CD14-positive monocyte (primary cell): ENCODE measurements at regions not wholly inside any gene's neighbourhood (a gene's known extent, or its start where the extent isn't known, plus 50 kb on each side); places are given as distances from the start of the nearest gene placed in this dataset.

Experiments
- DNase-seq, 3 donors: peaks; one replicate each; pipeline ENCODE4 v3.0.0-alpha.2; 2011 to 2022
- H2AFZ ChIP-seq: 2 replicates; pipeline ENCODE4 v1.6.0; 2012; ENCODE audit warnings: mild to moderate bottlenecking, low read depth, low read length, inconsistent platforms; ENCODE audit not compliant: insufficient read depth, poor library complexity, severe bottlenecking
- H3K27ac ChIP-seq, 2 donors: 1 replicate in 1 of 2; 2 replicates in 1 of 2; pipeline ENCODE4 v1.5.1; 2012 to 2013; ENCODE audit warnings: low read length in 2 of 2, control low read depth in 1 of 2, inconsistent platforms in 1 of 2, low read depth in 1 of 2, mild to moderate bottlenecking in 1 of 2
- H3K27me3 ChIP-seq, 2 donors: one replicate each; pipeline versions ENCODE4 v1.6.0 to v1.6.1; 2011 to 2013; ENCODE audit warnings: low read length in 2 of 2; ENCODE audit not compliant: control insufficient read depth in 2 of 2, insufficient read depth in 2 of 2
- H3K36me3 ChIP-seq, 2 donors: replicated peaks in 1 of 2; 1 replicate in 1 of 2; 2 replicates in 1 of 2; pipeline versions ENCODE4 v1.5.1 to v1.6.1; 2012 to 2013; ENCODE audit warnings: low read length in 2 of 2, control low read depth in 1 of 2, inconsistent platforms in 1 of 2, mild to moderate bottlenecking in 1 of 2; ENCODE audit not compliant: insufficient read depth in 2 of 2, control insufficient read depth in 1 of 2
- H3K4me1 ChIP-seq, 2 donors: 1 replicate in 1 of 2; 2 replicates in 1 of 2; pipeline versions ENCODE4 v1.5.1 to v1.6.1; 2012 to 2013; ENCODE audit warnings: low read length in 2 of 2, control low read depth in 1 of 2, inconsistent platforms in 1 of 2, mild to moderate bottlenecking in 1 of 2, moderate library complexity in 1 of 2; ENCODE audit not compliant: insufficient read depth in 2 of 2, control insufficient read depth in 1 of 2
- H3K4me2 ChIP-seq: replicated peaks from 2 replicates; pipeline ENCODE3; 2012; ENCODE audit warnings: low read length, moderate library complexity, mild to moderate bottlenecking; ENCODE audit not compliant: poor library complexity, severe bottlenecking; ENCODE audit errors: extremely low read depth
- H3K4me3 ChIP-seq, 3 experiments: fragments of 200-600 bp in 1 of 3; sonication (generic) in 1 of 3; replicated peaks in 1 of 3; 1 replicate in 2 of 3; 2 replicates in 1 of 3; pipeline ENCODE4 v1.5.1; 2011 to 2013; ENCODE audit warnings: low read length in 3 of 3, mild to moderate bottlenecking in 3 of 3, control low read depth in 2 of 3, low read depth in 2 of 3, inconsistent platforms in 1 of 3, moderate library complexity in 1 of 3
- H3K79me2 ChIP-seq: 2 replicates; pipeline ENCODE4 v1.6.0; 2012; ENCODE audit warnings: mild to moderate bottlenecking, control low read depth, inconsistent platforms, low read length, moderate library complexity; ENCODE audit not compliant: insufficient read depth
- H3K9ac ChIP-seq: 2 replicates; pipeline ENCODE4 v1.6.0; 2017; ENCODE audit warnings: low read length, mild to moderate bottlenecking; ENCODE audit not compliant: insufficient read depth, poor library complexity, severe bottlenecking
- H3K9me3 ChIP-seq, 2 donors: replicated peaks in 1 of 2; 1 replicate in 1 of 2; 2 replicates in 1 of 2; pipeline versions ENCODE4 v1.5.1 to v1.6.1; 2012 to 2013; ENCODE audit warnings: low read length in 2 of 2, control low read depth in 1 of 2; ENCODE audit not compliant: control insufficient read depth in 1 of 2, insufficient read depth in 1 of 2
- H4K20me1 ChIP-seq: 2 replicates; pipeline ENCODE4 v1.6.0; 2012; ENCODE audit warnings: mild to moderate bottlenecking, low read length, control low read depth, moderate library complexity; ENCODE audit not compliant: insufficient read depth
- H3K27ac Mint-ChIP-seq, 7 donors: one replicate each; pipeline ENCODE4 v1.8.0; 2020; ENCODE audit warnings: mild to moderate bottlenecking in 7 of 7, mixed read lengths in 7 of 7, moderate library complexity in 6 of 7, inconsistent platforms in 2 of 7
- H3K27me3 Mint-ChIP-seq, 3 donors: one replicate each; pipeline ENCODE4 v1.8.0; 2021 to 2022; ENCODE audit warnings: low read depth in 3 of 3, mild to moderate bottlenecking in 3 of 3, mixed read lengths in 3 of 3, moderate library complexity in 3 of 3, inconsistent platforms in 1 of 3
- H3K36me3 Mint-ChIP-seq, 2 donors: one replicate each; pipeline ENCODE4 v1.8.0; 2020; ENCODE audit warnings: mixed read lengths in 2 of 2, inconsistent platforms in 1 of 2, mild to moderate bottlenecking in 1 of 2
- H3K4me1 Mint-ChIP-seq: one replicate; pipeline ENCODE4 v1.8.0; 2020; ENCODE audit warnings: mild to moderate bottlenecking, mixed read lengths
- H3K4me3 Mint-ChIP-seq, 2 donors: one replicate each; pipeline ENCODE4 v1.8.0; 2020; ENCODE audit warnings: mild to moderate bottlenecking in 2 of 2, mixed read lengths in 2 of 2, moderate library complexity in 1 of 2
- H3K9me3 Mint-ChIP-seq, 7 donors: one replicate each; pipeline ENCODE4 v1.8.0; 2020 to 2022; ENCODE audit warnings: mixed read lengths in 7 of 7, mild to moderate bottlenecking in 6 of 7, moderate library complexity in 6 of 7, inconsistent platforms in 2 of 7
- CTCF ChIP-seq: fragments of 200-600 bp; IDR thresholded peaks from one replicate; pipeline ENCODE4 v1.8.0; 2022; ENCODE audit warnings: antibody characterized with exemption, mild to moderate bottlenecking
- WGBS: methylation state at CpG from one replicate; pipeline ENCODE4 v1.1.5; 2013; ENCODE audit warnings: missing lambda C conversion rate; ENCODE audit not compliant: insufficient coverage; 5-methylcytosine and 5-hydroxymethylcytosine counted together
- intact Hi-C, 2 donors: fragments of 100-400 bp; cut with micrococcal nuclease; formaldehyde crosslinking; loops; one replicate each; pipeline versions ENCODE4 v1.15.0 to v1.15.1; 2023

- Mint-ChIP-seq H3K9me3 (peaks cover 3 to 8% (median 4%) of the 10 kb centered on the region in 7 donors), H3K36me3 (no peaks in the 10 kb centered on the region), H3K4me3 (no peak overlapping the region), H3K4me1 (peaks cover 6% of the 10 kb centered on the region), H3K27me3 (peaks cover 0 to 6% (median 0%) of the 10 kb centered on the region in 3 donors), H3K27ac (no peak overlapping the region)
- no peak overlapping the region for H3K4me3 ChIP-seq
- intact Hi-C loops: no loop called here
- peaks cover 3 to 4% of the 10 kb centered on the region in 2 donors for H3K9me3 ChIP-seq
- no peaks in the 10 kb centered on the region for H3K36me3 ChIP-seq
- no peak overlapping the region for H2AFZ ChIP-seq
- no peak for TF ChIP-seq CTCF
- H3K27ac ChIP-seq: no peak overlapping the region
- no peaks in the 10 kb centered on the region for H3K79me2 ChIP-seq
- H3K9ac ChIP-seq: no peak overlapping the region
- no peak for DNase-seq
- no peaks in the 10 kb centered on the region for H4K20me1 ChIP-seq
- no peaks in the 10 kb centered on the region for H3K27me3 ChIP-seq
- H3K4me2 ChIP-seq: no peak overlapping the region
- no CpG with 5 or more reads among the region's 1 CpG for WGBS
- peaks cover 9 to 10% of the 10 kb centered on the region in 2 donors for H3K4me1 ChIP-seq
These were observed 145.6 kb downstream of the MRPL39 start for GRCh38 chr21:25461725-25462124.

GRCh38 chr21:25459993-25460392 lies 147.3 kb downstream of the MRPL39 start:
- Mint-ChIP-seq H3K27ac (peak overlapping the region in 2 of 7 donors; percentile 2 to 7), H3K36me3 (no peaks in the 10 kb centered on the region), H3K27me3 (peaks cover 0 to 6% (median 0%) of the 10 kb centered on the region in 3 donors), H3K4me1 (peaks cover 6% of the 10 kb centered on the region), H3K9me3 (no peaks in the 10 kb centered on the region), H3K4me3 (no peak overlapping the region)
- H3K9ac ChIP-seq: no peak overlapping the region
- 100% methylated on average over 1 of the region's 1 CpG for WGBS
- H3K4me3 ChIP-seq: no peak overlapping the region
- no peak overlapping the region for H3K27ac ChIP-seq
- H3K9me3 ChIP-seq: no peaks in the 10 kb centered on the region
- H3K4me1 ChIP-seq: peaks cover 9 to 11% of the 10 kb centered on the region in 2 donors
- intact Hi-C loops: loop anchor here in 1 of 2 donors (10.0 kb wide), 1 partner anchor 275 kb away; the partner anchor contains the start of genes ATP5PF and GABPA
- DNase-seq: no peak
- no peak for TF ChIP-seq CTCF
- H2AFZ ChIP-seq: no peak overlapping the region
- H3K36me3 ChIP-seq: no peaks in the 10 kb centered on the region
- H4K20me1 ChIP-seq: no peaks in the 10 kb centered on the region
- no peaks in the 10 kb centered on the region for H3K79me2 ChIP-seq
- H3K4me2 ChIP-seq: no peak overlapping the region
- no peaks in the 10 kb centered on the region for H3K27me3 ChIP-seq
